ENCODE measurements at regions not wholly inside any gene's neighbourhood (a gene's known extent, or its start where the extent isn't known, plus 50 kb on each side); places are given as distances from the start of the nearest gene placed in this dataset.

DNA sequence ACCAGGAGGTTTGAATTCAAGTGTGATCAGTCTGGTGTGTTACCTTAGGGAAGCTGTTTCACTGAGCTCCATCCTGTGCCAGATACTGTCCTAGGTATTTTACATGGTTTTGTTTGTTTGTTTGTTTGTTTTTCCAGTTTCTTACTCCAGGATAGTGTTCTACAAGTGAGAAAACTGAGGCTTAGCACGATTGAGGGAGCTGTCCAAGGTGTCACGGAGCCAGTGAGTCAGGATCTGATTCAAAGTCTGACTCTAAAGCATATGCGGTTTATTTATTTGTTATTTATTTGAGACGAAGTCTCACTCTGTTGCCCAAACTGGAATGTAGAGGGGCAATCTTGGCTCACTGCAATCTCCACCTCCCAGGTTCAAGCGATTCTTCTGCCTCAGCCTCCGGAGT lies 79.7 kb upstream of the GNG2 start:
- Histone ChIP-seq H3K4me3 (ENCODE audit: low read depth in 1 of 5, low read length in 5 of 5) (no peak overlapping the region), H3K36me3 (ENCODE audit: control insufficient read depth in 5 of 5, insufficient read depth in 5 of 5, low read length in 5 of 5) (no peaks in the 10 kb centered on the region), H3K4me1 (ENCODE audit: control insufficient read depth in 5 of 5, insufficient read depth in 5 of 5, low read length in 5 of 5) (peaks cover 1 to 17% (median 12%) of the 10 kb centered on the region in 5 donors), H3K9me3 (ENCODE audit: control insufficient read depth in 5 of 5, low read length in 5 of 5) (peaks cover 0 to 4% (median 2%) of the 10 kb centered on the region in 5 donors), H3K27me3 (ENCODE audit: control insufficient read depth in 5 of 5, insufficient read depth in 4 of 5, low read length in 5 of 5) (no peaks in the 10 kb centered on the region), H3K9ac (ENCODE audit: low read length in 5 of 5) (no peak overlapping the region), H3K27ac (ENCODE audit: low read depth, low read length) (no peak overlapping the region)

DNA sequence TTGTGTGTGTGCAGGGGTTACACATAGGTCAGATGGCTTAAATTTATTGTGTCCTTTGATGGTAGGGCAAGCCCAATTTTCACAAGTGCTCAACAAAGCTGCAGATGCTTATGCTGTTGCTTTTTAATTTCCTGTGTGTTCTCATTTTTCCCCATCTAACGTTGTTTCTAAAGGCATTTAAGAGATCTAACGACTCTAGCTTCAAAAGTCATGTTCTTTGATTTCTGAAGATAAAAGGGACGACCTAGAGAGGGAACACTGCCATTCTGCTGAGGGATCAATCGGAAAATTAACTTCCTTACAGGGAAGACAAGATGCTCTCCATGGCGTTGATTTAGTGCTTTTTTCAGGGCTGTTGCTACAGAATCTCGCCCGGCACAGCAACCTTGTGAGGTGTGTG lies 79.0 kb upstream of the GNG2 start:
- Histone ChIP-seq H3K4me1 (ENCODE audit: control insufficient read depth in 5 of 5, insufficient read depth in 5 of 5, low read length in 5 of 5) (peaks cover 0 to 13% (median 8%) of the 10 kb centered on the region in 5 donors), H3K4me3 (ENCODE audit: low read depth in 1 of 5, low read length in 5 of 5) (no peak overlapping the region), H3K9me3 (ENCODE audit: control insufficient read depth in 5 of 5, low read length in 5 of 5) (peaks cover 0 to 8% (median 3%) of the 10 kb centered on the region in 5 donors), H3K9ac (ENCODE audit: low read length in 5 of 5) (no peak overlapping the region), H3K36me3 (ENCODE audit: control insufficient read depth in 5 of 5, insufficient read depth in 5 of 5, low read length in 5 of 5) (no peaks in the 10 kb centered on the region), H3K27ac (ENCODE audit: low read depth, low read length) (no peak overlapping the region), H3K27me3 (ENCODE audit: control insufficient read depth in 5 of 5, insufficient read depth in 4 of 5, low read length in 5 of 5) (no peaks in the 10 kb centered on the region)

DNA sequence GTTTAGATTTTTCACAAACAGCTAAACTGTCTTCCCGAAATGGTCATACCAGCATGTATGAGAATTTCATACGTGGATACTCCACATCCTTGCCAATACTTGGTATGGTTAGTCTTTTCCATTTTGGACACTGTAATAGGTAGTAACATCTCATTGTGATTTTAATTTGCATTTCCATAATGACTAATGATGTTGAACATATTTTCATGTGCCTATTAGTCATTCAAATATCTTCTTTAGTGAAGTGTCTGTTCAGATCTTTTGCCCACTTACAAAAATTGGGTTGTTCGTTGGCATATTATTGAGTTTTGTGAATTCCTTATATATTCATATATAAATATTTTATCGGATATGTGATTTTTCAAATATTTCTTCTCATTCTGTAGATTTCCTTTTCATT lies 78.0 kb upstream of the GNG2 start:
- H3K9me3 ChIP-seq (ENCODE audit: control insufficient read depth in 5 of 5, low read length in 5 of 5): peaks cover 0 to 16% (median 5%) of the 10 kb centered on the region in 5 donors
- H3K36me3 ChIP-seq (ENCODE audit: control insufficient read depth in 5 of 5, insufficient read depth in 5 of 5, low read length in 5 of 5): no peaks in the 10 kb centered on the region
- H3K9ac ChIP-seq (ENCODE audit: low read length in 5 of 5): no peak overlapping the region
- H3K27ac ChIP-seq (ENCODE audit: low read depth, low read length): no peak overlapping the region
- no peaks in the 10 kb centered on the region for H3K27me3 ChIP-seq (ENCODE audit: control insufficient read depth in 5 of 5, insufficient read depth in 4 of 5, low read length in 5 of 5)
- no peak overlapping the region for H3K4me3 ChIP-seq (ENCODE audit: low read depth in 1 of 5, low read length in 5 of 5)
- H3K4me1 ChIP-seq (ENCODE audit: control insufficient read depth in 5 of 5, insufficient read depth in 5 of 5, low read length in 5 of 5): peaks cover 0 to 12% (median 7%) of the 10 kb centered on the region in 5 donors

DNA sequence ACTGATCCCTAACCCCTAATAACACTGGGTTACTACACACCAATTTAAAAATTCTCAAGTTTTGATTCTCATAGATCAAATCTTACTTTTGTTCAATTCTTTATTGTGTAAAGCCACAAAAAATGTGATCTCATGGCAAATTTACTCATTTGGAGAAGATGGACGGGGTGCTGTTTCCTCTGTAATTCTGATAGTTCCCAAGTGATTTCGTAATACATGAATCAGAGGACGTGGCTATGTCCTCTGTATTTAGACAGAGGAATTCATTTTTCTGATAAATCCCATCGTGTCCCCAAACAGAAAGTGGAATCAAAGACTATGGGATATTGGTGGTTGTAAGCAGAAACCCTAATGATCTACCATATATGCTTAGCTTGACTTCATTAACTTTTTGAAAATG lies 76.6 kb upstream of the GNG2 start:
- H3K27me3 ChIP-seq (ENCODE audit: control insufficient read depth in 5 of 5, insufficient read depth in 4 of 5, low read length in 5 of 5): no peaks in the 10 kb centered on the region
- H3K36me3 ChIP-seq (ENCODE audit: control insufficient read depth in 5 of 5, insufficient read depth in 5 of 5, low read length in 5 of 5): no peaks in the 10 kb centered on the region
- H3K4me3 ChIP-seq (ENCODE audit: low read depth in 1 of 5, low read length in 5 of 5): no peak overlapping the region
- no peak overlapping the region for H3K27ac ChIP-seq (ENCODE audit: low read depth, low read length)
- peaks cover 0 to 12% (median 7%) of the 10 kb centered on the region in 5 donors for H3K4me1 ChIP-seq (ENCODE audit: control insufficient read depth in 5 of 5, insufficient read depth in 5 of 5, low read length in 5 of 5)
- peak overlapping the region in 1 of 5 donors; percentile 4 for H3K9ac ChIP-seq (ENCODE audit: low read length in 5 of 5)
- H3K9me3 ChIP-seq (ENCODE audit: control insufficient read depth in 5 of 5, low read length in 5 of 5): peaks cover 0 to 16% (median 5%) of the 10 kb centered on the region in 5 donors

DNA sequence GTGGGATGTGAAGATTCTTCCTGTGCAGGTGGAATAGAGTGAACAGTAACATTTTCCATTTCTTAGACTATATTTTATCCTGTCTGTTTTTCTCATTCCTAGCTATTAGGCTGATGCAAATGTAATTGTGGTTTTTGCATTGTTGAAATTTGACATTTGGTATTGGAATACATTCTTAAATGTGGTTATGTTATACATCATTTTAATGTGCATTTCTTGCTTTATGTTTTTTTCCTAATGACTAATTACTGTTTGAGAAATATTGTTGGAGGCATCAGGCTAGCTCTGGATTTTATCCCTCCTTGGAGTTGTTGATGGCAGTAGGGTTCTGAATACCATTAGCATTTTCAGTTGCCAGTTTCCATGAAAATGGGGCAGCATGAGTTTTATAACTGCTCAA lies 75.9 kb upstream of the GNG2 start:
- Histone ChIP-seq H3K4me1 (ENCODE audit: control insufficient read depth in 5 of 5, insufficient read depth in 5 of 5, low read length in 5 of 5) (peaks cover 0 to 12% (median 7%) of the 10 kb centered on the region in 5 donors), H3K36me3 (ENCODE audit: control insufficient read depth in 5 of 5, insufficient read depth in 5 of 5, low read length in 5 of 5) (no peaks in the 10 kb centered on the region), H3K9ac (ENCODE audit: low read length in 5 of 5) (no peak overlapping the region), H3K4me3 (ENCODE audit: low read depth in 1 of 5, low read length in 5 of 5) (no peak overlapping the region), H3K9me3 (ENCODE audit: control insufficient read depth in 5 of 5, low read length in 5 of 5) (peaks cover 0 to 16% (median 5%) of the 10 kb centered on the region in 5 donors), H3K27me3 (ENCODE audit: control insufficient read depth in 5 of 5, insufficient read depth in 4 of 5, low read length in 5 of 5) (no peaks in the 10 kb centered on the region), H3K27ac (ENCODE audit: low read depth, low read length) (no peak overlapping the region)

DNA sequence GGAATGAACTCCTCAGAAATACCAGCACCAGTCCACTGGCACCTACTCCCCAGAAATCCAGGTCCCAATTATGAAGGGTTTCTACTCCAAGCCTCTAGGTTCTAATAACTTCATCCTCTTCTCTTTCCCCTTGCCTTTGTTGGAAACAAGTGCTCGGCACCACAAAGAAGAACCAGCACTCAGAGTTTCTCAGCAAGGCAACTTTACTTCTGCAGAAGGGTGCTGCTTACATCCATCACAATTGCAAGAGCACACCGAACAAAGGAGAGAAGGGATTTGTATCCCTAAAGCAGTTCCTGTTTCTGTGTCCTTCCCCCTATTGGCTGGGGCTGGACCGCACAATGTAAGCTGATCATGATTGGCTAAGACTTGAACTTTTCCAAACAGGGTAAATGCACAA lies 74.2 kb upstream of the GNG2 start:
- H3K4me1 ChIP-seq (ENCODE audit: control insufficient read depth in 5 of 5, insufficient read depth in 5 of 5, low read length in 5 of 5): peaks cover 0 to 6% (median 3%) of the 10 kb centered on the region in 5 donors
- no peak overlapping the region for H3K9ac ChIP-seq (ENCODE audit: low read length in 5 of 5)
- no peaks in the 10 kb centered on the region for H3K27me3 ChIP-seq (ENCODE audit: control insufficient read depth in 5 of 5, insufficient read depth in 4 of 5, low read length in 5 of 5)
- H3K4me3 ChIP-seq (ENCODE audit: low read depth in 1 of 5, low read length in 5 of 5): no peak overlapping the region
- no peak overlapping the region for H3K27ac ChIP-seq (ENCODE audit: low read depth, low read length)
- H3K9me3 ChIP-seq (ENCODE audit: control insufficient read depth in 5 of 5, low read length in 5 of 5): peaks cover 0 to 16% (median 5%) of the 10 kb centered on the region in 5 donors
- H3K36me3 ChIP-seq (ENCODE audit: control insufficient read depth in 5 of 5, insufficient read depth in 5 of 5, low read length in 5 of 5): no peaks in the 10 kb centered on the region

DNA sequence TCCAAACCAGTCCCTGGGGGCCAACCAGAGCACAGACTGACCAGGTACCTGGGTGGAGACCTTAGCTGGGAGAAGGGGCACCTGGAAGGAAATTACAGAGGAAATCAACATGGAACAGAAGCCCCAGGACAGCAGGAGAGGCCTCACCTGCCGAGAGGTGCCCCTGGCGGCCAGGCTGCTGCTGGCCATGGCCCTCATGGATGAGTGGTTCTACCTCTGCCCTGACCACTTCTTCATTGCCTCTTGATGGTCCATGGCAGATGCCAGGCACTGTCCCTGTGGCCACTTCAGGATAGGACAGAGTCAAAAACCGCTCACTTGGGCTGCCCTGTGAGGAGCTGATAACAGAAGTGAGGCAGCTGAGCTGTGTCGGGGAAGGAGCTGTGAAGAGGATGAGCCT lies 73.1 kb upstream of the GNG2 start:
- Histone ChIP-seq H3K27me3 (ENCODE audit: control insufficient read depth in 5 of 5, insufficient read depth in 4 of 5, low read length in 5 of 5) (no peaks in the 10 kb centered on the region), H3K4me3 (ENCODE audit: low read depth in 1 of 5, low read length in 5 of 5) (no peak overlapping the region), H3K36me3 (ENCODE audit: control insufficient read depth in 5 of 5, insufficient read depth in 5 of 5, low read length in 5 of 5) (no peaks in the 10 kb centered on the region), H3K9ac (ENCODE audit: low read length in 5 of 5) (no peak overlapping the region), H3K27ac (ENCODE audit: low read depth, low read length) (no peak overlapping the region), H3K9me3 (ENCODE audit: control insufficient read depth in 5 of 5, low read length in 5 of 5) (peaks cover 0 to 16% (median 5%) of the 10 kb centered on the region in 5 donors), H3K4me1 (ENCODE audit: control insufficient read depth in 5 of 5, insufficient read depth in 5 of 5, low read length in 5 of 5) (peaks cover 0 to 6% (median 3%) of the 10 kb centered on the region in 5 donors)

DNA sequence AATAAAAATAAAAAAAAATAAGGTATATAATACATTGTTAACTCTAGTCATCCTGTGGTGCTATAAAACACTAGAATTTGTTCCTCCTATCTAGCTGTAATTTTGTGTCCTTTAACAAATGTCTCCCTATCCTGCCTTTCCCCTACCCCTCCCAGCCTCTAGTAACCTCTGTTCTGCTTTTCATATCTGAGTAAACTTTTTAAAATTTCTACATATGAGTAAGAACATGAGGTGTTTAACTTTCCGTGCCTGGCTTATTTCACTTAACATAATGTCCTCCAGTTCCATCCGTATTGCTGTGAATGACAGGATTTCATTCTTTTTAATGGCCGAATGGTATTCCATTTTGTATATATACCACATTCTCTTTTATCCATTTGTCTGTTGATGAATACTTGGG lies 71.3 kb upstream of the GNG2 start:
- H3K9ac ChIP-seq (ENCODE audit: low read length in 5 of 5): no peak overlapping the region
- no peak overlapping the region for H3K4me3 ChIP-seq (ENCODE audit: low read depth in 1 of 5, low read length in 5 of 5)
- no peaks in the 10 kb centered on the region for H3K36me3 ChIP-seq (ENCODE audit: control insufficient read depth in 5 of 5, insufficient read depth in 5 of 5, low read length in 5 of 5)
- no peak overlapping the region for H3K27ac ChIP-seq (ENCODE audit: low read depth, low read length)
- H3K4me1 ChIP-seq (ENCODE audit: control insufficient read depth in 5 of 5, insufficient read depth in 5 of 5, low read length in 5 of 5): no peaks in the 10 kb centered on the region
- H3K9me3 ChIP-seq (ENCODE audit: control insufficient read depth in 5 of 5, low read length in 5 of 5): peaks cover 0 to 16% (median 5%) of the 10 kb centered on the region in 5 donors
- no peaks in the 10 kb centered on the region for H3K27me3 ChIP-seq (ENCODE audit: control insufficient read depth in 5 of 5, insufficient read depth in 4 of 5, low read length in 5 of 5)

DNA sequence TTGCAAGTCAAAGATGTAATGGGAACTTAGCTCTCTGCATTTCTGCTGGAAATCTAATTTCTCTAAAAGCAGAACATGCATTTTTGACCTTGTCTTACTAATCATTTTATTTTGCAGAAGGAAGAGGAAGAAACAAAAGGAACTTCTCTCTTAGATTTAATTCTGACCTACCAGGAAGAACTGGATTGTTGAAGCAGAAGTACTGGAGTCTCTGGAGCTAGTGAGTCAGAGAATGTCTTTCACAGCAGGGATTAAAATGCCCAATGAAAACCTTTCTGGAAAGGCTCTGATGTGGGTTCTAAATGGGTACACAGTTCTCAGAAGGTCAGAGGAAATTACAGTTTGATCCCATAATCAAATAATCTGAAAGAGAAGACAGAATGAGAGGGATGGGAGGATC lies 70.8 kb upstream of the GNG2 start:
- no peaks in the 10 kb centered on the region for H3K27me3 ChIP-seq (ENCODE audit: control insufficient read depth in 5 of 5, insufficient read depth in 4 of 5, low read length in 5 of 5)
- peaks cover 0 to 16% (median 5%) of the 10 kb centered on the region in 5 donors for H3K9me3 ChIP-seq (ENCODE audit: control insufficient read depth in 5 of 5, low read length in 5 of 5)
- no peaks in the 10 kb centered on the region for H3K36me3 ChIP-seq (ENCODE audit: control insufficient read depth in 5 of 5, insufficient read depth in 5 of 5, low read length in 5 of 5)
- H3K4me1 ChIP-seq (ENCODE audit: control insufficient read depth in 5 of 5, insufficient read depth in 5 of 5, low read length in 5 of 5): no peaks in the 10 kb centered on the region
- no peak overlapping the region for H3K27ac ChIP-seq (ENCODE audit: low read depth, low read length)
- no peak overlapping the region for H3K4me3 ChIP-seq (ENCODE audit: low read depth in 1 of 5, low read length in 5 of 5)
- H3K9ac ChIP-seq (ENCODE audit: low read length in 5 of 5): no peak overlapping the region

DNA sequence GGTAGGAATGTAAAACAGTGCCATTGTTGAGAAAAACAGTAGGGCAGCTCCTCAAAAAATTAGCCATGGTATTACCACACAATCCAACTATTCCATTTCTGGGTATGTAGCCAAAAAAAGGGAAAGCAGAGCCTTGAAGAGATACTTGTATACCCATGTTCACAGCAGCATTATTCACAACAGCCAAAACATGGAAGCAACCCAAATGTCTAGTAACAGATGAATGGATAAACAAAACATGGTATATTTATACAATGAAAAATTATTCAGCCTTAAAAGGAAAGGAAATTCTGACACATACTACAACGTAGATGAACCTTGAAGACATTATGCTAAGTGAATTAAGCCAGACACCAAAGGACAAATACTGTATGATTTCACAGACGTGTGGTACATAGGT lies 67.6 kb upstream of the GNG2 start:
- H3K9me3 ChIP-seq (ENCODE audit: control insufficient read depth in 5 of 5, low read length in 5 of 5): no peaks in the 10 kb centered on the region
- H3K36me3 ChIP-seq (ENCODE audit: control insufficient read depth in 5 of 5, insufficient read depth in 5 of 5, low read length in 5 of 5): no peaks in the 10 kb centered on the region
- no peak overlapping the region for H3K4me3 ChIP-seq (ENCODE audit: low read depth in 1 of 5, low read length in 5 of 5)
- no peaks in the 10 kb centered on the region for H3K4me1 ChIP-seq (ENCODE audit: control insufficient read depth in 5 of 5, insufficient read depth in 5 of 5, low read length in 5 of 5)
- no peak overlapping the region for H3K9ac ChIP-seq (ENCODE audit: low read length in 5 of 5)
- H3K27me3 ChIP-seq (ENCODE audit: control insufficient read depth in 5 of 5, insufficient read depth in 4 of 5, low read length in 5 of 5): no peaks in the 10 kb centered on the region
- no peak overlapping the region for H3K27ac ChIP-seq (ENCODE audit: low read depth, low read length)

DNA sequence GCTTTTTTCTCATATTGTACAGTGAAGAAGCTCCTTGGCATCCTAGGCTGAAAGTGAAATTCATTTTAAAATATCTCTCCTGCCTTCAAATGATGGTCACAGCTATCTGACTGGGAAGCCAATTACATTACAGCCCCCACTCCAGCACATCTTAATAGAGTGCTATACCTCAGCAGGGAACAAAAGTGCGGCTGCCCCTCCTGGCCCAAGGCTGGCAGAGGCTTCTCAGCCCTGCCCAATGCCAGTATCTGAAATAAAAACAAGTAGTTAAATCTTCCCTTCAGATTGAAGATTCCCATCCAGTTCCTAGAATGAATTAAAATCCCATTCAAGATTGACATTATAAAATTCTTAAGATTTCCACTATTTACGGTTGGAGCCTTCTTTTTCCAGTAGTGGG lies 54.9 kb upstream of the GNG2 start:
- H3K27ac ChIP-seq (ENCODE audit: low read depth, low read length): no peak overlapping the region
- H3K9me3 ChIP-seq (ENCODE audit: control insufficient read depth in 5 of 5, low read length in 5 of 5): peaks cover 0 to 7% (median 0%) of the 10 kb centered on the region in 5 donors
- H3K4me3 ChIP-seq (ENCODE audit: low read depth in 1 of 5, low read length in 5 of 5): no peak overlapping the region
- H3K27me3 ChIP-seq (ENCODE audit: control insufficient read depth in 5 of 5, insufficient read depth in 4 of 5, low read length in 5 of 5): no peaks in the 10 kb centered on the region
- peaks cover 0 to 18% (median 12%) of the 10 kb centered on the region in 5 donors for H3K4me1 ChIP-seq (ENCODE audit: control insufficient read depth in 5 of 5, insufficient read depth in 5 of 5, low read length in 5 of 5)
- no peaks in the 10 kb centered on the region for H3K36me3 ChIP-seq (ENCODE audit: control insufficient read depth in 5 of 5, insufficient read depth in 5 of 5, low read length in 5 of 5)
- no peak overlapping the region for H3K9ac ChIP-seq (ENCODE audit: low read length in 5 of 5)
